ENCODE measurements at regions not wholly inside any gene's neighbourhood (a gene's known extent, or its start where the extent isn't known, plus 50 kb on each side); places are given as distances from the start of the nearest gene placed in this dataset.

DNA sequence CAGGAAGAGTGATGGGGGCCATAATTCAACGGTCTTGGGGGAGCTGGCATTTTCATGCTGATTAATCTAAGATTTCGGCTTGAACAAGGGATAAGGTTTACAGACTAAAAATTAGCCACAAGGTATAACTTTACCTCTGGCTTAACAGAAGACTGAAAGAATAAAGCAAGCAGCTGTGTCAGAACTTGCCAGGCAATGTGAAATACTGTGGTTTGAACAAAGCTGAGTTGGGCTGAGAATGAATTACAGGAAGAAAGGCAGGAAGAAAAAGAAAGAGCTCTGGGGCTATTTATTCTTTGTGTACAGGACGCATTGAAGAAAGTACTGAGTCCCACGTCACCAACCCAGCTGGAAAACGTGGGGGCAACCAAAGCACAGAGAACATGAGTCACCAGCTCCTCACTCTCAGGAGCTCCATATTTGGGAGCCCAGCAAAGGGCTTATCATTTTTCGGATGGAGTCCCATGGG, 121.5 kb upstream of the NEDD9 start:
- no peak for TF ChIP-seq POLR2AphosphoS5 (IDR thresholded peaks at IDR 0.05)
- TF ChIP-seq POLR2A (IDR thresholded peaks at IDR 0.05), result no peak
- TF ChIP-seq, protein P1, sequence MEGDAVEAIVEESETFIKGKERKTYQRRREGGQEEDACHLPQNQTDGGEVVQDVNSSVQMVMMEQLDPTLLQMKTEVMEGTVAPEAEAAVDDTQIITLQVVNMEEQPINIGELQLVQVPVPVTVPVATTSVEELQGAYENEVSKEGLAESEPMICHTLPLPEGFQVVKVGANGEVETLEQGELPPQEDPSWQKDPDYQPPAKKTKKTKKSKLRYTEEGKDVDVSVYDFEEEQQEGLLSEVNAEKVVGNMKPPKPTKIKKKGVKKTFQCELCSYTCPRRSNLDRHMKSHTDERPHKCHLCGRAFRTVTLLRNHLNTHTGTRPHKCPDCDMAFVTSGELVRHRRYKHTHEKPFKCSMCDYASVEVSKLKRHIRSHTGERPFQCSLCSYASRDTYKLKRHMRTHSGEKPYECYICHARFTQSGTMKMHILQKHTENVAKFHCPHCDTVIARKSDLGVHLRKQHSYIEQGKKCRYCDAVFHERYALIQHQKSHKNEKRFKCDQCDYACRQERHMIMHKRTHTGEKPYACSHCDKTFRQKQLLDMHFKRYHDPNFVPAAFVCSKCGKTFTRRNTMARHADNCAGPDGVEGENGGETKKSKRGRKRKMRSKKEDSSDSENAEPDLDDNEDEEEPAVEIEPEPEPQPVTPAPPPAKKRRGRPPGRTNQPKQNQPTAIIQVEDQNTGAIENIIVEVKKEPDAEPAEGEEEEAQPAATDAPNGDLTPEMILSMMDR (IDR thresholded peaks at IDR 0.05), result no peak
